ENCODE measurements at regions not wholly inside any gene's neighbourhood (a gene's known extent, or its start where the extent isn't known, plus 50 kb on each side); places are given as distances from the start of the nearest gene placed in this dataset.
A peak's percentile ranks its signal among the peaks of the same experiment; 100 is the strongest.
"Not testable (repeated sequence)": the region's sequence is repeated elsewhere in the genome, so short reads cannot be mapped to it uniquely, and the experiment has no call there.

- Mint-ChIP-seq H3K4me1 (ENCODE audit: low read depth) (peaks cover 11% of the 10 kb centered on the region), H3K4me3 (no peak overlapping the region), H3K27me3 (peaks cover 6% of the 10 kb centered on the region), H3K9me3 (ENCODE audit: low read depth) (no peaks in the 10 kb centered on the region), H3K36me3 (no peaks in the 10 kb centered on the region), H3K27ac (peak overlapping the region; percentile 36)
These were observed 132.0 kb upstream of the MDFIC start for GRCh38 chr7:114789871-114790311.

- no peaks in the 10 kb centered on the region for H3K9me3 Mint-ChIP-seq (ENCODE audit: low read depth)
- peaks cover 8% of the 10 kb centered on the region for H3K27me3 Mint-ChIP-seq
- H3K27ac Mint-ChIP-seq: no peak overlapping the region
- peaks cover 11% of the 10 kb centered on the region for H3K4me1 Mint-ChIP-seq (ENCODE audit: low read depth)
- H3K4me3 Mint-ChIP-seq: no peak overlapping the region
- H3K36me3 Mint-ChIP-seq: no peaks in the 10 kb centered on the region
These were observed 131.4 kb upstream of the MDFIC start for GRCh38 chr7:114790521-114790920.

GRCh38 chr7:114791771-114792170 lies 130.1 kb upstream of the MDFIC start:
- no peaks in the 10 kb centered on the region for H3K36me3 Mint-ChIP-seq
- no peak overlapping the region for H3K4me3 Mint-ChIP-seq
- peaks cover 8% of the 10 kb centered on the region for H3K27me3 Mint-ChIP-seq
- H3K27ac Mint-ChIP-seq: no peak overlapping the region
- peaks cover 13% of the 10 kb centered on the region for H3K4me1 Mint-ChIP-seq (ENCODE audit: low read depth)
- no peaks in the 10 kb centered on the region for H3K9me3 Mint-ChIP-seq (ENCODE audit: low read depth)

- H3K27ac Mint-ChIP-seq: peak overlapping the region; percentile 74
- peaks cover 13% of the 10 kb centered on the region for H3K4me1 Mint-ChIP-seq (ENCODE audit: low read depth)
- no peaks in the 10 kb centered on the region for H3K9me3 Mint-ChIP-seq (ENCODE audit: low read depth)
- no peak overlapping the region for H3K4me3 Mint-ChIP-seq
- no peaks in the 10 kb centered on the region for H3K36me3 Mint-ChIP-seq
- peaks cover 10% of the 10 kb centered on the region for H3K27me3 Mint-ChIP-seq
These were observed 128.6 kb upstream of the MDFIC start for GRCh38 chr7:114793155-114793845.

GRCh38 chr7:114795475-114795874 lies 126.4 kb upstream of the MDFIC start:
- Mint-ChIP-seq H3K9me3 (ENCODE audit: low read depth) (no peaks in the 10 kb centered on the region), H3K4me1 (ENCODE audit: low read depth) (peaks cover 12% of the 10 kb centered on the region), H3K27me3 (peaks cover 7% of the 10 kb centered on the region), H3K27ac (peak overlapping the region; percentile 41), H3K36me3 (no peaks in the 10 kb centered on the region), H3K4me3 (no peak overlapping the region)

- no peaks in the 10 kb centered on the region for H3K36me3 Mint-ChIP-seq
- peaks cover 14% of the 10 kb centered on the region for H3K4me1 Mint-ChIP-seq (ENCODE audit: low read depth)
- no peaks in the 10 kb centered on the region for H3K9me3 Mint-ChIP-seq (ENCODE audit: low read depth)
- H3K27ac Mint-ChIP-seq: peak overlapping the region; percentile 83
- H3K4me3 Mint-ChIP-seq: no peak overlapping the region
- peaks cover 7% of the 10 kb centered on the region for H3K27me3 Mint-ChIP-seq
These were observed 122.3 kb upstream of the MDFIC start for GRCh38 chr7:114799628-114800028.

- no peaks in the 10 kb centered on the region for H3K9me3 Mint-ChIP-seq (ENCODE audit: low read depth)
- peaks cover 11% of the 10 kb centered on the region for H3K4me1 Mint-ChIP-seq (ENCODE audit: low read depth)
- no peaks in the 10 kb centered on the region for H3K36me3 Mint-ChIP-seq
- H3K27me3 Mint-ChIP-seq: peaks cover 3% of the 10 kb centered on the region
- no peak overlapping the region for H3K4me3 Mint-ChIP-seq
- H3K27ac Mint-ChIP-seq: peak overlapping the region; percentile 91
These were observed 119.3 kb upstream of the MDFIC start for GRCh38 chr7:114802632-114803031.

- Mint-ChIP-seq H3K4me3 (no peak overlapping the region), H3K36me3 (no peaks in the 10 kb centered on the region), H3K9me3 (ENCODE audit: low read depth) (no peaks in the 10 kb centered on the region), H3K4me1 (ENCODE audit: low read depth) (peaks cover 8% of the 10 kb centered on the region), H3K27ac (no peak overlapping the region), H3K27me3 (peaks cover 3% of the 10 kb centered on the region)
These were observed 115.2 kb upstream of the MDFIC start for GRCh38 chr7:114806590-114807162.

GRCh38 chr7:114812570-114812969 lies 109.3 kb upstream of the MDFIC start:
- peaks cover 4% of the 10 kb centered on the region for H3K9me3 Mint-ChIP-seq (ENCODE audit: low read depth)
- H3K27me3 Mint-ChIP-seq: peaks cover 1% of the 10 kb centered on the region
- no peak overlapping the region for H3K4me3 Mint-ChIP-seq
- H3K36me3 Mint-ChIP-seq: peaks cover 2% of the 10 kb centered on the region
- H3K4me1 Mint-ChIP-seq (ENCODE audit: low read depth): peaks cover 19% of the 10 kb centered on the region
- H3K27ac Mint-ChIP-seq: no peak overlapping the region

- Mint-ChIP-seq H3K4me1 (ENCODE audit: low read depth) (peaks cover 22% of the 10 kb centered on the region), H3K27ac (no peak overlapping the region), H3K4me3 (no peak overlapping the region), H3K27me3 (peaks cover 1% of the 10 kb centered on the region), H3K36me3 (peaks cover 2% of the 10 kb centered on the region), H3K9me3 (ENCODE audit: low read depth) (peaks cover 4% of the 10 kb centered on the region)
These were observed 108.3 kb upstream of the MDFIC start for GRCh38 chr7:114813624-114814023.

- H3K4me1 Mint-ChIP-seq (ENCODE audit: low read depth): peaks cover 31% of the 10 kb centered on the region
- H3K27me3 Mint-ChIP-seq; H3K9me3 Mint-ChIP-seq (ENCODE audit: low read depth); H3K36me3 Mint-ChIP-seq; H3K4me3 Mint-ChIP-seq; H3K27ac Mint-ChIP-seq: not testable (repeated sequence)
These were observed 104.9 kb upstream of the MDFIC start for GRCh38 chr7:114817036-114817435.

- peaks cover 2% of the 10 kb centered on the region for H3K36me3 Mint-ChIP-seq
- peak overlapping the region; percentile 17 for H3K27ac Mint-ChIP-seq
- H3K27me3 Mint-ChIP-seq: peaks cover 1% of the 10 kb centered on the region
- H3K9me3 Mint-ChIP-seq (ENCODE audit: low read depth): peaks cover 4% of the 10 kb centered on the region
- peaks cover 25% of the 10 kb centered on the region for H3K4me1 Mint-ChIP-seq (ENCODE audit: low read depth)
- no peak overlapping the region for H3K4me3 Mint-ChIP-seq
These were observed 103.4 kb upstream of the MDFIC start for GRCh38 chr7:114818501-114818900.

- H3K4me1 Mint-ChIP-seq (ENCODE audit: low read depth): peaks cover 16% of the 10 kb centered on the region
- H3K27me3 Mint-ChIP-seq: peaks cover 1% of the 10 kb centered on the region
- H3K4me3 Mint-ChIP-seq: no peak overlapping the region
- H3K27ac Mint-ChIP-seq: no peak overlapping the region
- peaks cover 2% of the 10 kb centered on the region for H3K36me3 Mint-ChIP-seq
- H3K9me3 Mint-ChIP-seq (ENCODE audit: low read depth): peaks cover 4% of the 10 kb centered on the region
These were observed 102.1 kb upstream of the MDFIC start for GRCh38 chr7:114819616-114820362.

- H3K36me3 Mint-ChIP-seq: peaks cover 9% of the 10 kb centered on the region
- peaks cover 2% of the 10 kb centered on the region for H3K9me3 Mint-ChIP-seq (ENCODE audit: low read depth)
- H3K27ac Mint-ChIP-seq: no peak overlapping the region
- H3K4me3 Mint-ChIP-seq: no peak overlapping the region
- peaks cover 29% of the 10 kb centered on the region for H3K4me1 Mint-ChIP-seq (ENCODE audit: low read depth)
- H3K27me3 Mint-ChIP-seq: peaks cover 1% of the 10 kb centered on the region
These were observed 100.6 kb upstream of the MDFIC start for GRCh38 chr7:114821030-114821900.
